ENCODE measurements at regions not wholly inside any gene's neighbourhood (a gene's known extent, or its start where the extent isn't known, plus 50 kb on each side); places are given as distances from the start of the nearest gene placed in this dataset.
"Not testable (repeated sequence)": the region's sequence is repeated elsewhere in the genome, so short reads cannot be mapped to it uniquely, and the experiment has no call there.

- no peak for DNase-seq
These were observed 360.2 kb downstream of the HHIPL2 start for GRCh38 chr1:222187566-222188332.

- DNase-seq = no peak
These were observed 365.3 kb downstream of the HHIPL2 start for GRCh38 chr1:222182641-222183040.

GRCh38 chr1:222181191-222181590 lies 366.7 kb downstream of the HHIPL2 start:
- DNase-seq = no peak

- not testable (repeated sequence) for DNase-seq
These were observed 370.4 kb downstream of the HHIPL2 start for GRCh38 chr1:222177496-222177895.

GRCh38 chr1:222171005-222171404 lies 376.9 kb downstream of the HHIPL2 start:
- DNase-seq = peak in 2 of 56 donors; percentile 1

GRCh38 chr1:222168621-222169020 lies 379.3 kb downstream of the HHIPL2 start:
- no peak for DNase-seq

- no peak for DNase-seq
These were observed 380.0 kb downstream of the HHIPL2 start for GRCh38 chr1:222167896-222168295.

- DNase-seq = peak in 11 of 56 donors; percentile 1 to 29 (median 14)
These were observed 380.8 kb downstream of the HHIPL2 start for GRCh38 chr1:222167111-222167510.

- no peak for DNase-seq
These were observed 382.3 kb downstream of the HHIPL2 start for GRCh38 chr1:222165629-222166028.

GRCh38 chr1:222163895-222164294 lies 384.0 kb downstream of the HHIPL2 start:
- no peak for DNase-seq

- DNase-seq = no peak
These were observed 386.2 kb downstream of the HHIPL2 start for GRCh38 chr1:222161676-222162075.

GRCh38 chr1:222157612-222158011 lies 390.3 kb downstream of the HHIPL2 start:
- no peak for DNase-seq

GRCh38 chr1:222140206-222140605 lies 398.3 kb upstream of the DUSP10 start:
- no peak for DNase-seq

GRCh38 chr1:222138095-222138494 lies 396.2 kb upstream of the DUSP10 start:
- DNase-seq = no peak

- DNase-seq = no peak
These were observed 395.0 kb upstream of the DUSP10 start for GRCh38 chr1:222136869-222137268.

GRCh38 chr1:222129041-222129440 lies 387.2 kb upstream of the DUSP10 start:
- DNase-seq = no peak

- no peak for DNase-seq
These were observed 385.8 kb upstream of the DUSP10 start for GRCh38 chr1:222127526-222128152.

- no peak for DNase-seq
These were observed 385.2 kb upstream of the DUSP10 start for GRCh38 chr1:222127096-222127495.

- no peak for DNase-seq
These were observed 384.2 kb upstream of the DUSP10 start for GRCh38 chr1:222126052-222126451.

- DNase-seq = no peak
These were observed 382.7 kb upstream of the DUSP10 start for GRCh38 chr1:222124602-222125001.

- no peak for DNase-seq
These were observed 381.2 kb upstream of the DUSP10 start for GRCh38 chr1:222123111-222123510.

GRCh38 chr1:222117809-222118208 lies 375.9 kb upstream of the DUSP10 start:
- DNase-seq = no peak

- DNase-seq = no peak
These were observed 372.8 kb upstream of the DUSP10 start for GRCh38 chr1:222114536-222115156.

Data from nucleus accumbens (tissue), 56 donors.